Spleen (tissue), 11 donors: ENCODE measurements at regions not wholly inside any gene's neighbourhood (a gene's known extent, or its start where the extent isn't known, plus 50 kb on each side); places are given as distances from the start of the nearest gene placed in this dataset.

Source experiments
- DNase-seq: peaks from one replicate; pipeline ENCODE4 v3.0.0-alpha.2; 2020
- H3K27ac ChIP-seq, 8 donors: fragments of 200-600 bp; sonication (generic) in 7 of 8; 1 replicate in 4 of 8; 2 replicates in 4 of 8; pipeline versions ENCODE4 v1.5.0 to v1.8.0; 2016 to 2021; ENCODE audit warnings: inconsistent platforms in 4 of 8, mild to moderate bottlenecking in 4 of 8, moderate library complexity in 1 of 8
- H3K27me3 ChIP-seq, 7 donors: fragments of 200-600 bp; sonication (generic) in 6 of 7; replicated peaks in 1 of 7; 1 replicate in 4 of 7; 2 replicates in 3 of 7; pipeline versions ENCODE4 v1.5.0 to v1.8.0; 2016 to 2021; ENCODE audit warnings: inconsistent platforms in 3 of 7, mild to moderate bottlenecking in 1 of 7
- H3K36me3 ChIP-seq, 6 donors: fragments of 200-600 bp; sonication (generic) in 5 of 6; 1 replicate in 4 of 6; 2 replicates in 2 of 6; pipeline versions ENCODE4 v1.5.0 to v1.8.0; 2016 to 2021; ENCODE audit warnings: inconsistent platforms in 2 of 6
- H3K4me1 ChIP-seq, 6 donors: fragments of 200-600 bp; sonication (generic) in 5 of 6; 1 replicate in 3 of 6; 2 replicates in 3 of 6; pipeline versions ENCODE4 v1.5.0 to v1.8.0; 2016 to 2021; ENCODE audit warnings: inconsistent platforms in 3 of 6
- H3K4me3 ChIP-seq, 8 donors: fragments of 200-600 bp; sonication (generic) in 7 of 8; 1 replicate in 4 of 8; 2 replicates in 4 of 8; pipeline versions ENCODE4 v1.5.0 to v1.8.0; 2016 to 2021; ENCODE audit warnings: inconsistent platforms in 4 of 8, mild to moderate bottlenecking in 4 of 8, moderate library complexity in 2 of 8
- H3K9me3 ChIP-seq, 8 donors: fragments of 200-600 bp; sonication (generic) in 7 of 8; 1 replicate in 4 of 8; 2 replicates in 4 of 8; pipeline versions ENCODE4 v1.5.0 to v1.8.0; 2016 to 2021; ENCODE audit warnings: inconsistent platforms in 4 of 8
- CTCF ChIP-seq, 11 experiments: fragments of 200-600 bp in 7 of 11; fragments of 450-650 bp in 4 of 11; sonication (generic) in 4 of 11; IDR thresholded peaks in 8 of 11; conservative IDR thresholded peaks in 3 of 11; 1 replicate in 7 of 11; 2 replicates in 4 of 11; pipeline versions ENCODE4 v1.4.0 to v1.8.0; 2016 to 2021; ENCODE audit warnings: antibody characterized with exemption in 11 of 11, inconsistent platforms in 4 of 11, mild to moderate bottlenecking in 1 of 11
- POLR2A ChIP-seq, 3 donors: fragments of 450-650 bp; IDR thresholded peaks; one replicate each; pipeline ENCODE4 v1.5.1; 2017; ENCODE audit warnings: antibody characterized with exemption in 3 of 3, mild to moderate bottlenecking in 1 of 3
- POLR2AphosphoS5 ChIP-seq, 3 donors: sonication (generic); formaldehyde crosslinking; IDR thresholded peaks; one replicate each; pipeline ENCODE4 v1.5.1; 2017; ENCODE audit warnings: antibody characterized with exemption in 3 of 3
- WGBS, 5 donors: extraction: QIAGEN DNeasy Blood & Tissue Kit in 3 of 5; methylation state at CpG; one replicate each; pipeline versions ENCODE4 v1.1.5 to v1.1.7; 2013 to 2018; 5-methylcytosine and 5-hydroxymethylcytosine counted together
- intact Hi-C: fragments of 100-400 bp; cut with DNase I; formaldehyde crosslinking; loops from one replicate; pipeline ENCODE4 v1.15.0; 2023; ENCODE audit warnings: low total_unique reads
- donor health status: healthy with polysubstance abuse.
- donor health status: DM: no; HTN: no; CAD: no; lungs with moderate emphysema.
- donor health status: DM: no; HTN: no; CAD: no.
- donor health status: Bipolar disorder and iron deficiency.
- donor health status: healthy.
- donor health status: DM: no; HTN: no; CAD: no.
- donor health status: DM: yes; HTN: yes; CAD: no.

- DNase-seq: no peak
- Histone ChIP-seq H3K9me3 (peaks cover 0 to 9% (median 0%) of the 10 kb centered on the region in 8 donors), H3K27me3 (no peaks in the 10 kb centered on the region), H3K4me3 (no peak overlapping the region), H3K27ac (no peak overlapping the region), H3K4me1 (no peaks in the 10 kb centered on the region), H3K36me3 (no peaks in the 10 kb centered on the region)
- intact Hi-C loops: no loop called here
- TF ChIP-seq POLR2A (IDR thresholded peaks at IDR 0.05): no peak
- TF ChIP-seq POLR2AphosphoS5 (IDR thresholded peaks at IDR 0.05): no peak
- TF ChIP-seq CTCF (IDR thresholded peaks at IDR 0.05 in 8 of 11, conservative IDR thresholded peaks at IDR 0.05 in 3 of 11): no peak
- 64 to 87% (median 78%) methylated on average over 1 of the region's 1 CpG for WGBS, 5 donors
These were observed 213.9 kb downstream of the PTH2R start for GRCh38 chr2:208620487-208620978.

DNA sequence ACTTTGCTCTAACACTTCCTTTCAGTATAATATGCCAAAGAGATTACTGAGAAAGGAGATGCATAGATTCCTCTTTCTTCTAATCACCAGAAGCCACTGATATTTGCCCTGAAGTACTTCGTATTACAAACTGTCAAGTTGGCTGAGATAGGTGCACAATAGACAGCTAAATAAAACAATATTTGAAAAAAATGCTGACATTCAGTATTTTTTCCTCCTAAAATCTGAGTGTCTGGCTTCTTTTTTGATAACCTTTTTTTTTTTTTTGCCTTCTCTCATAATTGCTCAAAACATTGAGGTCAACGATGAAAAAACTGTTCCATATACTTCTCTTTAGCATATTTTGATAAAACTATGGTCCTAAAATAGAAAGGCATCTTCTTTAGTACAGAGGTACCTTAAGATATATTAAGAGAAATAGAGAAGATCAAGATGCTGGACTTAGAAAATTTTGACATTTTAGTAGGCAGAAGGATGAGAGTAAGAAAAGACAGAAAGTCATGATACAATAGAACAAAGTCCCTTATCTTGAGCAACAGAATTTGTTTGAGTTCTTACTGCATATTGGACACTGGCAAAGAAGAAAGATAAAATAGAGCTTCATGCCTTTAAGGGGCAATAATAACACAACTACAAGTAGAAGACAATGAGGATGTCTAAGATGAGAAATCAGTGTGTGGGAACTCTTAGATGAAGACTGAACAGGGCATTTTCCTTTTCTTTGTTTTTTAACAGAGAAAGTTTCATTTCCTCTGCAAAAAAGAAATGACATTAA lies 220.7 kb downstream of the PTH2R start:
- Histone ChIP-seq H3K9me3 (peaks cover 0 to under 1% (median 0%) of the 10 kb centered on the region in 8 donors), H3K27ac (no peak overlapping the region), H3K4me3 (no peak overlapping the region), H3K27me3 (no peaks in the 10 kb centered on the region), H3K4me1 (no peaks in the 10 kb centered on the region), H3K36me3 (no peaks in the 10 kb centered on the region)
- DNase-seq: no peak
- TF ChIP-seq CTCF (IDR thresholded peaks at IDR 0.05 in 8 of 11, conservative IDR thresholded peaks at IDR 0.05 in 3 of 11): no peak
- TF ChIP-seq POLR2A (IDR thresholded peaks at IDR 0.05): no peak
- TF ChIP-seq POLR2AphosphoS5 (IDR thresholded peaks at IDR 0.05): no peak
- 67 to 81% (median 69%) methylated on average over 2 of the region's 2 CpGs for WGBS, 5 donors
- intact Hi-C loops: no loop called here

GRCh38 chr2:208627916-208628315 lies 221.3 kb downstream of the PTH2R start:
- 60 to 82% (median 63%) methylated on average over 2 of the region's 2 CpGs for WGBS, 5 donors
- no peak overlapping the region for H3K4me3 ChIP-seq
- H3K9me3 ChIP-seq: peaks cover 0 to 3% (median 0%) of the 10 kb centered on the region in 8 donors
- no peaks in the 10 kb centered on the region for H3K27me3 ChIP-seq
- no peak overlapping the region for H3K27ac ChIP-seq
- no peak for DNase-seq
- intact Hi-C loops: no loop called here
- no peaks in the 10 kb centered on the region for H3K36me3 ChIP-seq
- no peaks in the 10 kb centered on the region for H3K4me1 ChIP-seq
- TF ChIP-seq POLR2AphosphoS5 (IDR thresholded peaks at IDR 0.05): no peak
- no peak for TF ChIP-seq POLR2A (IDR thresholded peaks at IDR 0.05)
- no peak for TF ChIP-seq CTCF (IDR thresholded peaks at IDR 0.05 in 8 of 11, conservative IDR thresholded peaks at IDR 0.05 in 3 of 11)

GRCh38 chr2:208638059-208638458 lies 231.5 kb downstream of the PTH2R start:
- TF ChIP-seq POLR2AphosphoS5 (IDR thresholded peaks at IDR 0.05) (no peak), POLR2A (IDR thresholded peaks at IDR 0.05) (no peak), CTCF (IDR thresholded peaks at IDR 0.05 in 8 of 11, conservative IDR thresholded peaks at IDR 0.05 in 3 of 11) (no peak)
- Histone ChIP-seq H3K9me3 (peaks cover 0 to 7% (median 0%) of the 10 kb centered on the region in 8 donors), H3K4me1 (no peaks in the 10 kb centered on the region), H3K27me3 (no peaks in the 10 kb centered on the region), H3K27ac (no peak overlapping the region), H3K4me3 (no peak overlapping the region), H3K36me3 (no peaks in the 10 kb centered on the region)
- intact Hi-C loops: no loop called here
- DNase-seq: no peak
